NCI-H1105 (cell line): ENCODE measurements at regions not wholly inside any gene's neighbourhood (a gene's known extent, or its start where the extent isn't known, plus 50 kb on each side); places are given as distances from the start of the nearest gene placed in this dataset.
A peak's percentile ranks its signal among the peaks of the same experiment; 100 is the strongest.

ENCODE experiments used
- DNase-seq: peaks from one replicate; lab custom pipeline; 2025; lab: John Stamatoyannopoulos, UW

- peak; percentile 29 for DNase-seq
Measured at GRCh38 chr1:232519186-232519585, 110.7 kb downstream of the SIPA1L2 start.

GRCh38 chr1:232518349-232518748, 111.6 kb downstream of the SIPA1L2 start:
- DNase-seq: no peak

- no peak for DNase-seq
Measured at GRCh38 chr1:232517204-232517603, 112.7 kb downstream of the SIPA1L2 start.

GRCh38 chr1:232515706-232516105, 114.2 kb downstream of the SIPA1L2 start:
- no peak for DNase-seq

GRCh38 chr1:232512712-232513111, 117.2 kb downstream of the SIPA1L2 start:
- DNase-seq: no peak

DNA sequence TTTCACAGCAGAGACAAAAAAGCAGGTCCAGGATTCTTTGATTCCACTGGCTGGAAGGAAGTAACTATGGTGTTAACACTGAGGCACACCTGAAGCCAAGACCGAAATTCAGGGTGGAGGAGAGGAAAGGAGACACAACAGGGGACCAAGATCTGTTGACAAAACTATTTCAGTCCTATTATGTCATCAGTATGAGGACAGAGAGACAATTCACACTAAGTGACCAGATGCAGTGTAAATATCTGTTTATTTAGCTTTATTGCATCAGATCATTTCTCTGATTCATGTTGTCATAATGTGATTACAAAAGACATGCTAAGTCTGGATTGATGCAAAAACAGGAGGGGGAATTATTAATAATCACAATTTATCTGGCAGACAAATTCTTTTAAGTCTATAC, 118.8 kb downstream of the SIPA1L2 start:
- no peak for DNase-seq

DNA sequence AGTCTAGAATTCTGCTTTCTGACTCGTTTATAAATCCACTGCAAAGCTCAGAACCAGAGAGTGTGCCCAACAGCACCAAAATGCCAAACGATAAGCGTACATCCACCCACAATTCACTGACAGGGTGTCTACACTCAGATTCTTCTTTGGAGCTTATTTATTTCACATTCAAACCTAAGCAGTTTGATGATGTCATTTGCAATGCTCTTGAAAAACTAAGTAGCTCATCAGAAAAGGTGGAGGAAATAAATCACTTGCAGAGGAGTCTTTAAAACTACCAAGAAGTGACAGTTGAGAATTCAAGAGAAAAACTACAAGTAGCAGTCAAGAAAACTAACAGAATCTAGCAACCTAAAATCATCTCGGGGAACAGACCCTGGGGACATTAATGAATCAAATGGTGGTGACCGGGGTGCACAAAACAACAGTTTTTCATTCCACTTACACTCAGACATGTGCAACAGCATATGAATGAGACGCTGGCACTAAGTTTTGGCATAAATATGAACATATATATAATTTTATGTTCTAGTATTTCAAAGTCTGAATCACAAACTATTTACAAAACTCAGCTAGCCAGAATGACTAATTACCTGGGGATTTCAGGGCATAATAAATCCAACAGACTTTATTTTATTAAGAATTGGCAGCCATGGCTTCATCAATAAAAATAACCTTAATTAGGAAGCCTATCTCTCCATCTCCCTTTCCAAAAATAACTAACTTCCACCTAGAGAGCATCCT, 119.4 kb downstream of the SIPA1L2 start:
- DNase-seq: no peak

DNA sequence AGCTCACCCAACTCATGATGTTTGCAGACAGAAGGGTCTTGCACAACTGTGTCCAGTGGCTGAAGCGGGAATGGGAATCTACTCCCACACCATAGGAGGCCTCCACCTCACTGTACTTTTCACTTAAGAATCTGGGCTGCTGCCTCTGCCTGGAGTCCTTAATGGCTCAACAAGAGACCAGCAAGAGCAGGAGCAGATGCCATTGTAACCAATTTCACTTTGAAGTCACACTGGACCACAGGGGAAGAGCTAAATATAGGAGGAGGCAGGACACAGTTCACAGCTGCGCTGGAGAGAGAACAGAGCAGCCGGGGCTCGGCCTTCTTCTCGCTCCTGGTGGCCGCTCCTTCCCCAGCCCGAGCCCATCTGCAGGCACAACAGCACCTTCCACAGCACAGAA, 120.4 kb downstream of the SIPA1L2 start:
- DNase-seq: no peak

DNA sequence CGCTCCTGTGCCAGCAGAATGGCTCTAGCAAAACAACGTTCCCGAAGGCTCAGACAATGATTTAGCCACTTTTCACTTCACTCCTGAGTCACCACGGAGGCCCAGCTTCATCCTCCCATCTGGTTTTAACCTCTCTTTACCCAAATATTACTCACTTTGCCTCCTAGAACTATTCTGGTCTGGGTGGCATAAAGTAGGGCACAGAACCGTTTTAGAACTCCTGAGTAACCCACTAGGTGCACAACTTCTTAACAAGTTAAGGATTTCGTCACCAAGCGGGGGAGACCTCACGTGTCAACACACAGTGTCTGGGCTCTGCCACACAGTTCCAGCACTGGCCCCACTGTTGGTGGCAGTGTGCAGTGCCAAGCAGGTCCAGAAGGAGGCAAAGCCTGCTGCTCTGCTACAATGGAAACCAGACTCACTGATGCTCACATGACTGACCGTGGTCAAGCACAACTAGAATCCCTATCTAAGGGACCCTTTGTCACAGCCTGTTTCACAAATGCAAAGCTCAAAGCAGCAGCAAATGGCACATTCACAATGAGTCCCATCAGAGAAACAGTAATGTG, 121.7 kb downstream of the SIPA1L2 start:
- DNase-seq: no peak

GRCh38 chr1:232507571-232507970, 122.4 kb downstream of the SIPA1L2 start:
- DNase-seq: no peak

DNA sequence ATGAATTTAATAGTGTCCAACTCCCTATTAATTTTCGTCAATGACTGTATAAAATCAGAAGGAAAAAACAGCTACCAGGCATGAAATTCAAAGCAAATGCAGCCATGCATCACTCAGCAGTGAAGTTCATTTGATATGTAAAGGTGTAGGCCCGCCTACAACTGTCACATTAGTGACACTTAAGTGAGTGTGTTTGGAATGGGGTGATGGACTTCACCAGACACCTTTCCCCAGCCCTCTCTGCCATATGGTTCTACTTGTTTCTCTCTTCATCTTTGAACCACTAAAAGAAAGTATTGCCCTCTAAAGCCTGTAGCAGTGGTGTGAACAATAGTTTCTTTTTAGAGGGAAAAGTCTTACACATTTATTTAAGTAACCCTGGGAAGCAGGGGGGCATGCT, 124.0 kb downstream of the SIPA1L2 start:
- DNase-seq: no peak

- no peak for DNase-seq
Measured at GRCh38 chr1:232504651-232505050, 125.3 kb downstream of the SIPA1L2 start.

DNA sequence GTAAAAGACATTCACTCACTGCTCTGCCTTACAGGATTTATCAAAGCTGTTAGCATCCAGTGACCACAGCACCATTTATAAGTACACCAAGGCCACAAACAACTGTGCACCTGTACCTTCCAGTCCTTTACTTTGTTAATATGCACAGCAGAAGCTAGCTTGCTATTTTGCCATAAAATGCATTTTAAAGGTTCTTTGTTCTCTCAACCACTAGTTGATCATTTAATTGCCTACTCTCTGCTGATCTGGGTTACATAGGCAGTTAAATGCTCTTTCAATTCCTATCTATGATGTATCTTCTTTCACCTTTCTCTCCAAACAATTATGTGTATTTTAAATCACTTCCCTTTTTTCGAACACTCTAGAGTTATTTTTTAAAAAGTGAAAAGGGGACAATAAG, 126.4 kb downstream of the SIPA1L2 start:
- DNase-seq: no peak

- DNase-seq: no peak
Measured at GRCh38 chr1:232501854-232502253, 128.1 kb downstream of the SIPA1L2 start.

DNA sequence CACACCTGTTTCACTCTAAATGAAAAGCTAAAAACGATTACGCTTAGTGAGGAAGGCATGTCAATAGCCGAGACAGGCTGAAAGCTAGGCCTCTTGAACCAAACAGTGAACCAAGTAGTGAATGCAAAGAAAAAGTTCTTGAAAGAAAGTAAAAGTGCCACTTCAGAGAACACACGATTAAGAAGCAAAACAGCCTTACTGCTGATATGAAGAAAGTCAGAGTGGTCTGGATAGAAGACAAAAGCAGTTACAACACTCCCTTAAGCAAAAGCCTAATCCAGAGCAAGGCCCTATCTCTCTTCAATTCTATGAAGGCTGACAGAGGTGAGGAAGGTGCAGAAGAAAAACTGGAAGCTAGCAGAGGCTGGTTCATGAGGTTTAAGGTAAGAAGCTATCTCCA, 130.7 kb downstream of the SIPA1L2 start:
- no peak for DNase-seq

- DNase-seq: no peak
Measured at GRCh38 chr1:232493869-232494268, 136.1 kb downstream of the SIPA1L2 start.

DNA sequence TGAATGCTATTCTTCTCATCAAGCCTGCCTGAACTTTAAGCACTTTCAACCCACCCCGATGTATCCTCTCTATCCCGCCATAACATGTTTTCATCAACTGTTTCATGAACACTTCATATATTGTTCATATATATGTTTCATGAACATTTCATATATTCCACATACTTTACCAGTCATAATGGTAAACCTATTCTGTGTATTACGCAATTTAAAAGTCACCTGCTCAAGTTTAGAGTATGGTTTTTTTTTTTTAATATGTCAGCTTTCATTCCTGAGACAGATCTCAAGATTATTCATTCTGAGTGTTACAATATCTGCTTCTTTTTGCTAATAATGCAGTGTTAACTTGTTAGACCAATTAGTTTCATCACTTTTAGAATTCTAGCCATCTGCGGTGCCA, 140.7 kb downstream of the SIPA1L2 start:
- no peak for DNase-seq

DNA sequence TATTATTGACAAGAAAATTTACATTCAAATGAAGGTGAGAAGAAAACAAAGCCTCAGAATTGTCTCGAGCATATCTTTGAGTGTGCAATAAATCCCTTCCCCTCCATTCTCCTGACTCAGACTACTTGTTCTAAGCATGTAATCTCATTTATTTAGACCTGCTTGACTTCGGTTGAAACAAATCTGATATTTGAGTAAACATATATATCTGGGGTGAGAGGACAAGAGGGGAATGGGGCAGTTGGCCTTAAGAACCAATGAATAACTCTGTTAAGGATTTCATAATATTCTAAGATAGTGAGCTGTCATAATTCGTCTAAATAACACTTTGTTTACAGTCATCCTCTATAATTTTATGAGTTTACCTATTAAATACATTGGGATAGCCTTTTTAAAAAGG, 142.7 kb downstream of the SIPA1L2 start:
- DNase-seq: no peak

DNA sequence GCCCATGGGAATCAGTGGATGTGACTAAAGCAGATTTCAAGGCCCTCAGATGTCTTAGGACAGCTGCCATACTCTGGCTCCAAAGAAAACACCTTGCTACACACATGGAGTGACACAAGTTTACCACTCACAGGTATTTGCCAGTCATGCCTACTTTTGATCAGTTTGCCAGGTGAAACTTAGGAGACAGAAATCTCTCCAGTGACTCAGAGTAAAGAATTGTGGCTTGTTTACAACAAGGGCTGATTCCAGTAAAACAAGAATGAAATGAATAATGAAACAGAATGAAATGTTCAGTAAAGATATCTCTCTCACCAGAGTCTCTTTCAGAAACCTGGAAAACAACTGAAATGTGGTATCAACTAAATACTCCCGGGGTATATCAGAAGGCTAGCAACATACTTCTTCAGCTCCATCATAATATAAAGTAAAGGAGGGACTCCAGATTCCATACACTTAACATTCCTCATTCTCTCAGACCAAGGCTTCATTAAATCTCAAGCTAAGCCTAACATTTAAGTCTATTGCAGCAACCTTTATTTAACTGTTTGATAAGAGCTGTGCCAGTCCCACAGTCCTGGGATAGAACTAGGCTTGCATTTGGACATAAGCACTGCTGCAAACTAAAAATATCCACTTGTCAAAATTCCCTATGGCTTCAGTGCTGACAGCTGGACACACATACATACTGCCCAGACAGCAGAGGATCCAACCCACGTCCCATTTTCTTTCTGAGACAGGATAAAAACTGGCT, 143.3 kb downstream of the SIPA1L2 start:
- DNase-seq: no peak

- DNase-seq: no peak
Measured at GRCh38 chr1:232486006-232486405, 143.9 kb downstream of the SIPA1L2 start.

- DNase-seq: no peak
Measured at GRCh38 chr1:232484856-232485255, 145.1 kb downstream of the SIPA1L2 start.

DNA sequence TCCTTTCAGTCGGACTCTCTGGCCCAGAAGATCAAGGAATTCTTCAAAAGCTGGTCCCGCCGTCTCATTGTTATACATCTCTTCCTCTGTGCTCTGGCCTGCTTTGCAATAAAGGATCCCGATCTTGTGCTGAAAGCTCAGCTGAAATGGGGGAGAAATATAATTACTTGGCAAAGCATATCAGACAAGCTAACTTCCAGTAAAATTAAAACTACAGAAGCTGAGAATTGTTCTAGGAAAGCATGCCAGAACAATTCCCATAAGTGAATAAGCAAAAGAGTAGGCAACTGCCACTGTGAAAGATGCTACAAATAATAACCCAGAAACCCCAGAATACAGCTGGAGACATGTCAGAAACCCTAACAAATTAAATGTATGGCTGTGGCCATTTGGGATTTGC, 146.1 kb downstream of the SIPA1L2 start:
- no peak for DNase-seq

- no peak for DNase-seq
Measured at GRCh38 chr1:232481091-232481490, 148.8 kb downstream of the SIPA1L2 start.
